GM23248 (cell line): ENCODE measurements at regions not wholly inside any gene's neighbourhood (a gene's known extent, or its start where the extent isn't known, plus 50 kb on each side); places are given as distances from the start of the nearest gene placed in this dataset.

Experiments
- EZH2 ChIP-seq: fragments of 200-600 bp; sonication (generic); IDR thresholded peaks from 2 replicates; pipeline ENCODE4 v1.6.1; 2018; ENCODE audit warnings: antibody characterized with exemption, mild to moderate bottlenecking; ENCODE audit not compliant: insufficient read depth, poor library complexity, severe bottlenecking
- EZH2phosphoT487 ChIP-seq: fragments of 200-600 bp; sonication (generic); IDR thresholded peaks from 2 replicates; pipeline ENCODE4 v1.6.1; 2018; ENCODE audit warnings: antibody characterized with exemption, moderate library complexity, mild to moderate bottlenecking, low read depth; ENCODE audit not compliant: insufficient read depth

DNA sequence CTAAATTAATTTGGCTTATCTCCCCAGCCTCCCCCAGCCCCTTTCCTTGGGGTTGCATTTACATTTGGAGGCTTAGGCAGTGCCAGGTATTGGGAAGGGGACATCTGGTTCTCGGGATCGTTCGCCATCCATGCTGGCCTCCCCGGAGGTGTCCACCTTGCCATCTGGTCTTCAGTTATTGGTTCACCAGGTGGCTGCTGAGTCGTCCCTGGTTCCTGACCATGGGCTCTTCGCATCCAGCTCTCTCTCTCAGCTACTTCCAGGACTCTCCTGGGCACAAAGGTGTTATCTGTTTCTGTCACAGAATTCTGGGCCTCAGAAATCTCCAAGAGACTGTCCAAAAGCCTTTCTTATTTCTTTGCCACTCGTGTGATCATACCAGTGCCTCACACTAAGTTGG, 75.4 kb upstream of the SCOC start:
- TF ChIP-seq EZH2: no peak
- TF ChIP-seq EZH2phosphoT487: no peak
